ENCODE measurements at regions not wholly inside any gene's neighbourhood (a gene's known extent, or its start where the extent isn't known, plus 50 kb on each side); places are given as distances from the start of the nearest gene placed in this dataset.

- no peak for TF ChIP-seq CTCF (conservative IDR thresholded peaks at IDR 0.05; ENCODE audit: low read depth, low read length)
- no peak for TF ChIP-seq EZH2 (IDR thresholded peaks at IDR 0.05; ENCODE audit: borderline replicate concordance, low read depth, low read length, poor library complexity, severe bottlenecking)
Observed at GRCh38 chr3:153591561-153592245, 429.7 kb downstream of the RAP2B start.
